M059J (cell line): ENCODE measurements at regions not wholly inside any gene's neighbourhood (a gene's known extent, or its start where the extent isn't known, plus 50 kb on each side); places are given as distances from the start of the nearest gene placed in this dataset.

Experiments
- DNase-seq: peaks from one replicate; pipeline ENCODE4 v3.0.0-alpha.2; 2012; ENCODE audit warnings: low read depth

- no peak for DNase-seq
Observed at GRCh38 chr10:132485391-132485790, 52.2 kb upstream of the INPP5A start.

- no peak for DNase-seq
Observed at GRCh38 chr10:132486539-132487121, 51.0 kb upstream of the INPP5A start.

- DNase-seq, result no peak
Observed at GRCh38 chr10:132487241-132488135, 50.1 kb upstream of the INPP5A start.
